Tongue (tissue), 1 donor: ENCODE measurements at regions not wholly inside any gene's neighbourhood (a gene's known extent, or its start where the extent isn't known, plus 50 kb on each side); places are given as distances from the start of the nearest gene placed in this dataset.

Experiments used
- DNase-seq: peaks from one replicate; pipeline ENCODE4 v3.0.0-alpha.2; 2015

- DNase-seq = no peak
These were observed 61.9 kb upstream of the BMP6 start for GRCh38 chr6:7664003-7664402.

- DNase-seq = no peak
These were observed 57.0 kb upstream of the BMP6 start for GRCh38 chr6:7668936-7669335.

- DNase-seq = no peak
These were observed 56.2 kb upstream of the BMP6 start for GRCh38 chr6:7669742-7670141.

GRCh38 chr6:7671076-7671475 lies 54.8 kb upstream of the BMP6 start:
- no peak for DNase-seq

- peak; percentile 15 for DNase-seq
These were observed 54.3 kb upstream of the BMP6 start for GRCh38 chr6:7671581-7671980.

GRCh38 chr6:7672066-7673062 lies 53.5 kb upstream of the BMP6 start:
- DNase-seq = peak; percentile 46

- DNase-seq = peak; percentile 60
These were observed 52.8 kb upstream of the BMP6 start for GRCh38 chr6:7673063-7673536.

GRCh38 chr6:7674291-7674690 lies 51.6 kb upstream of the BMP6 start:
- peak; percentile 49 for DNase-seq

- no peak for DNase-seq
These were observed 50.5 kb upstream of the BMP6 start for GRCh38 chr6:7675353-7675945.
